ENCODE measurements at regions not wholly inside any gene's neighbourhood (a gene's known extent, or its start where the extent isn't known, plus 50 kb on each side); places are given as distances from the start of the nearest gene placed in this dataset.

GRCh38 chr3:174784206-174784934 lies 74.8 kb upstream of the NAALADL2 start:
- intact Hi-C loops (cut with micrococcal nuclease; ENCODE audit: unreplicated experiment) = no loop called here
- CTCF ChIA-PET (ENCODE audit: unreplicated experiment) = no interaction called here
- H3K79me2 ChIP-seq (ENCODE audit: insufficient read depth, low read depth, low read length) = no peaks in the 10 kb centered on the region

GRCh38 chr3:174786825-174787224 lies 72.3 kb upstream of the NAALADL2 start:
- H3K9me3 ChIP-seq (ENCODE audit: low read length) = no peaks in the 10 kb centered on the region
- DNase-seq (ENCODE audit: low spot score) = no peak
- no peaks in the 10 kb centered on the region for H3K4me1 ChIP-seq (ENCODE audit: insufficient read depth, low read length, poor library complexity, severe bottlenecking)
- ChIA-PET POLR2A (no interaction called here), CTCF (ENCODE audit: unreplicated experiment) (no interaction called here)
- no peaks in the 10 kb centered on the region for H3K79me2 ChIP-seq (ENCODE audit: insufficient read depth, low read depth, low read length)
- no peaks in the 10 kb centered on the region for H3K36me3 ChIP-seq (ENCODE audit: insufficient read depth, low read length)
- TF ChIP-seq EZH2phosphoT487 (IDR thresholded peaks at IDR 0.05; ENCODE audit: borderline replicate concordance, low read depth, low read length) (no peak), CTCF (conservative IDR thresholded peaks at IDR 0.05; ENCODE audit: low read length) (no peak)
- no peak overlapping the region for H3K27ac ChIP-seq (ENCODE audit: low read depth, low read length, poor library complexity, severe bottlenecking)
- H3K4me2 ChIP-seq (ENCODE audit: low read length) = no peak overlapping the region
- H4K20me1 ChIP-seq (ENCODE audit: insufficient read depth, low read length) = no peaks in the 10 kb centered on the region
- no peak overlapping the region for H2AFZ ChIP-seq (ENCODE audit: low read length)
- intact Hi-C loops (cut with micrococcal nuclease; ENCODE audit: unreplicated experiment) = no loop called here
- no peak overlapping the region for H3K4me3 ChIP-seq (ENCODE audit: low read depth, low read length, poor library complexity, severe bottlenecking)
- H3K9me2 ChIP-seq (ENCODE audit: insufficient read depth, low read length) = no peaks in the 10 kb centered on the region
- BruUV-seq (replicated peaks) = no TSS peak

More at GRCh38 chr3:174784206-174784934, 74.8 kb upstream of the NAALADL2 start:
- no TSS peak for BruUV-seq (replicated peaks)
- H3K9me2 ChIP-seq (ENCODE audit: insufficient read depth, low read length) = no peaks in the 10 kb centered on the region
- no peaks in the 10 kb centered on the region for H3K9me3 ChIP-seq (ENCODE audit: low read length)
- no peak overlapping the region for H2AFZ ChIP-seq (ENCODE audit: low read length)
- H3K27ac ChIP-seq (ENCODE audit: low read depth, low read length, poor library complexity, severe bottlenecking) = no peak overlapping the region
- H3K4me1 ChIP-seq (ENCODE audit: insufficient read depth, low read length, poor library complexity, severe bottlenecking) = no peaks in the 10 kb centered on the region
- H3K4me2 ChIP-seq (ENCODE audit: low read length) = no peak overlapping the region
- H3K4me3 ChIP-seq (ENCODE audit: low read depth, low read length, poor library complexity, severe bottlenecking) = no peak overlapping the region
- POLR2A ChIA-PET = no interaction called here
- H4K20me1 ChIP-seq (ENCODE audit: insufficient read depth, low read length) = no peaks in the 10 kb centered on the region
- DNase-seq (ENCODE audit: low spot score) = no peak
- TF ChIP-seq EZH2phosphoT487 (IDR thresholded peaks at IDR 0.05; ENCODE audit: borderline replicate concordance, low read depth, low read length) (no peak), CTCF (conservative IDR thresholded peaks at IDR 0.05; ENCODE audit: low read length) (no peak)
- H3K36me3 ChIP-seq (ENCODE audit: insufficient read depth, low read length) = no peaks in the 10 kb centered on the region

- no peak overlapping the region for H3K27ac ChIP-seq (ENCODE audit: low read depth, low read length, poor library complexity, severe bottlenecking)
- no peaks in the 10 kb centered on the region for H3K9me2 ChIP-seq (ENCODE audit: insufficient read depth, low read length)
- DNase-seq (ENCODE audit: low spot score) = no peak
- no peaks in the 10 kb centered on the region for H4K20me1 ChIP-seq (ENCODE audit: insufficient read depth, low read length)
- H2AFZ ChIP-seq (ENCODE audit: low read length) = no peak overlapping the region
- no peak overlapping the region for H3K4me2 ChIP-seq (ENCODE audit: low read length)
- TF ChIP-seq EZH2phosphoT487 (IDR thresholded peaks at IDR 0.05; ENCODE audit: borderline replicate concordance, low read depth, low read length) = no peak
- TF ChIP-seq CTCF (conservative IDR thresholded peaks at IDR 0.05; ENCODE audit: low read length) = no peak
- no peaks in the 10 kb centered on the region for H3K9me3 ChIP-seq (ENCODE audit: low read length)
- no peaks in the 10 kb centered on the region for H3K79me2 ChIP-seq (ENCODE audit: insufficient read depth, low read depth, low read length)
- no peaks in the 10 kb centered on the region for H3K36me3 ChIP-seq (ENCODE audit: insufficient read depth, low read length)
- ChIA-PET POLR2A (no interaction called here), CTCF (ENCODE audit: unreplicated experiment) (no interaction called here)
- no peak overlapping the region for H3K4me3 ChIP-seq (ENCODE audit: low read depth, low read length, poor library complexity, severe bottlenecking)
- BruUV-seq (replicated peaks) = no TSS peak
- H3K4me1 ChIP-seq (ENCODE audit: insufficient read depth, low read length, poor library complexity, severe bottlenecking) = no peaks in the 10 kb centered on the region
- intact Hi-C loops (cut with micrococcal nuclease; ENCODE audit: unreplicated experiment) = no loop called here
These were observed 68.0 kb upstream of the NAALADL2 start for GRCh38 chr3:174791161-174791560.
